ENCODE measurements at regions not wholly inside any gene's neighbourhood (a gene's known extent, or its start where the extent isn't known, plus 50 kb on each side); places are given as distances from the start of the nearest gene placed in this dataset.

DNA sequence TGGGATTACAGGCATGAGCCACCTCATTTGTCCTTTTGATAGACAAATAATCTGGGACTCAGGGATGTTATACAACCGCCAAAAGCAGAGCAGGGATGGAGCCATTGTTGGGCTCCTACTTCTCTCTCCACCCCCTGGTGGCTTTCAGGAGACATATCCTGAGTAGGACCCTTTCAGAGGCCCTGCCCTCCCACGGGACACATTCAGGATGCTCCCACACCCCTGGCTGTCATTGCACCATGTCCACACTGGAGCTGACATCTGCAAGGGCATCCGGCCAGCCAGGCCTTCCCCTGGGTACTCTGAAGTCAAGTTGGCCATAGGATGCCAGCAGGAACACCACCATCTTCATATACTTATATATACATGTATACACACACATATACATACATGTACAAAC, 181.8 kb downstream of the SYK start:
- DNase-seq (ENCODE audit: insufficient read length) (no peak), FAIRE-seq (no peak)
- TF ChIP-seq POLR2A (IDR thresholded peaks at IDR 0.05; ENCODE audit: low read depth, low read length) (no peak), POLR2AphosphoS5 (IDR thresholded peaks at IDR 0.05; ENCODE audit: low read depth, low read length) (no peak), TAF1 (IDR thresholded peaks at IDR 0.05; ENCODE audit: borderline replicate concordance, low read depth, low read length) (no peak)

DNA sequence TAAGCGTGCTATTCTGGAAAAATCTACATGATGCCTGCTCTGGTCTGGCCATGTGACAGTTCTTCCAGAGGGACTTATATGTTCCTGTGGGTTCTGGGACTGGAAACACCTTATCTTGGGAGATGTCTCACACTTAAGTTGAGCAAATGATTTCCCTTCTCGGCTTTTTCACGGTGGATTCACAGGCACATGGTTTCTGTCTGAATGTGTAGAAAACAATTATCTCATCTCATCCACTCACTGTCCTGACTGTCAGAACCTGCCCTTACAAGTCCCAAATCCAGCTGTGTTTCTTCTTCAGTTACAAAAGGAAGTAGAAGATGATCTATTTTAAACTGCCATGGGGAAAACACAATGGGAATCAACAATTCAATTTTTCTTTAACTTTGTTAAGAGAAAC, 184.0 kb downstream of the SYK start:
- TF ChIP-seq POLR2A (IDR thresholded peaks at IDR 0.05; ENCODE audit: low read depth, low read length), result no peak
- FAIRE-seq (no peak), DNase-seq (ENCODE audit: insufficient read length) (no peak)

DNA sequence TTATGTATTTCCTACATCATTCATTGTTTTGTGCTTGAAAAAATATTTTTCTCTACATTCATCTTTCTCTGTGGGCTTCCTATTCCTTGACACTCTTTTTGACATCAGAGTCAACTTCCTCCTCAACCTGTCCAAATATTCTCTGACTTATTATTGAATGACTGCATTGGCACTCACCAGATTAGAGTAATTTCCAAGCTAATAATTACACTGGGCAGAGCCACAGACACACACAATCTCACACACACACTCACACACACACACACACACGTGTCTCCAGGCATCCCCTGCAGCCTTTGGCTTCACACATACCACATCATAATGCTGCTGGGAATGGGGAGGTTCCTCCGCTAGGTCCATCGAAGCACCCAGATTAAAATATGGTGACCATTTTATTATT, 184.5 kb downstream of the SYK start:
- TF ChIP-seq POLR2A (IDR thresholded peaks at IDR 0.05; ENCODE audit: low read depth, low read length) (no peak), POLR2AphosphoS5 (IDR thresholded peaks at IDR 0.05; ENCODE audit: low read depth, low read length) (no peak), TAF1 (IDR thresholded peaks at IDR 0.05; ENCODE audit: borderline replicate concordance, low read depth, low read length) (no peak)
- FAIRE-seq, result no peak
- DNase-seq (ENCODE audit: insufficient read length), result no peak

DNA sequence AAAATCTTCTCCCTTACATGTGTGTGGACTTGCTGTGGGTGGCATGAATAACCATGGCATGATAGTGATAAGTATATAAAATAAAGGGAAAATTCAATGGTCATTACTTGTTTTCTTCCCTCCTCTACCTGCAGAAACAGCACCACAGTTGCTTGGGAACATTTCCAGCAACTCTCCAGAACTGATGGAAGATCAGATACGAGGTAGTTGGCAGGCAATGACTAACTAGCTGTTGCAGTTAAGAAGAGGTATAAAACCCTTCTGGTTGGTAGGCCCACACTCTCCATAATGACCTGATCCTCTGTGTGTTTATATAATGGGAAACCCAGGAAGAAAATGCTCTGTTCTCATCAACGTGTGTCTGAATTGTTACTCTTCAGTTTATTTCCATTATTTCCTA, 185.9 kb downstream of the SYK start:
- TF ChIP-seq TAF1 (IDR thresholded peaks at IDR 0.05; ENCODE audit: borderline replicate concordance, low read depth, low read length) (no peak), POLR2AphosphoS5 (IDR thresholded peaks at IDR 0.05; ENCODE audit: low read depth, low read length) (no peak), POLR2A (IDR thresholded peaks at IDR 0.05; ENCODE audit: low read depth, low read length) (no peak)
- DNase-seq (ENCODE audit: insufficient read length) (no peak), FAIRE-seq (no peak)

DNA sequence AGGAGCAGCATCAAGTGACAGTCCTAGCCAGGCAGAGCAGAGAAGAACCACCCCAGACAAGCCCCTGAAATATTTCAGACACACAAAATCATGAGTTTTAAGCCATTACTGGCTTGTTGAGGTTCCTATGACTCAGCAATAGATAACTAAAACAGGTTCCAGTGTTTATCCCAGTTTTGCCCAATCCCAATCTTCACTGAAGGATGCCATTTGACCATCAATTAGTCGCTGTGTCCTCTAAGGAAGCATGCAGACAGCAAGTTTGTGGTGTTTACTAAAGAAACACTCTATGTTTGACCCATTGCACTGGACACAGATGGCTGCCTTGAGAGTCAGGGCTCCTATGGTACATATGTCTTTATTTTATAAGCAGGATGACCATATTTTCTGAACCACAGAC, 186.7 kb downstream of the SYK start:
- FAIRE-seq, result no peak
- no peak for DNase-seq (ENCODE audit: insufficient read length)
- no peak for TF ChIP-seq POLR2A (IDR thresholded peaks at IDR 0.05; ENCODE audit: low read depth, low read length)
- TF ChIP-seq TAF1 (IDR thresholded peaks at IDR 0.05; ENCODE audit: borderline replicate concordance, low read depth, low read length), result no peak
- TF ChIP-seq POLR2AphosphoS5 (IDR thresholded peaks at IDR 0.05; ENCODE audit: low read depth, low read length), result no peak

DNA sequence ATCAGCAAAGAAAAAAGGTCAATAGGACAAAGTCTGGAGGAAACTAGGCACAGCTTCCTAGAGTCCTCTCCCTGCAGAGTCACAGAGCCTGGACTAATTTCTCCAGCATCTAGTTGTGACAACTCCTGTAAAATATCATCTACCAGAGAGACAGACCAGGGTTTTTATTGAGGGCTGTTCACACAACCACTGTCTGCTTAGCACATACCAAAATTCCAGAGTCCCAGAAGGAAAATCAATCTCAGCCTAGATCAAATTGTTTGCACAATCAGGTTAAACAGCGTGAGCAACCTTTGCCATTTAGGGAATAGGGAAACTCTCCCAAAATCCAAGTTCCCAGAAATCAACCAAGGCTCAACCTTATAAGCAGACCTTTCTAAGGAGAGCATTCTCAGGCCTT, 190.3 kb downstream of the SYK start:
- TF ChIP-seq POLR2A (IDR thresholded peaks at IDR 0.05; ENCODE audit: low read depth, low read length) (no peak), POLR2AphosphoS5 (IDR thresholded peaks at IDR 0.05; ENCODE audit: low read depth, low read length) (no peak), TAF1 (IDR thresholded peaks at IDR 0.05; ENCODE audit: borderline replicate concordance, low read depth, low read length) (no peak)
- no peak for DNase-seq (ENCODE audit: insufficient read length)
- FAIRE-seq, result no peak

DNA sequence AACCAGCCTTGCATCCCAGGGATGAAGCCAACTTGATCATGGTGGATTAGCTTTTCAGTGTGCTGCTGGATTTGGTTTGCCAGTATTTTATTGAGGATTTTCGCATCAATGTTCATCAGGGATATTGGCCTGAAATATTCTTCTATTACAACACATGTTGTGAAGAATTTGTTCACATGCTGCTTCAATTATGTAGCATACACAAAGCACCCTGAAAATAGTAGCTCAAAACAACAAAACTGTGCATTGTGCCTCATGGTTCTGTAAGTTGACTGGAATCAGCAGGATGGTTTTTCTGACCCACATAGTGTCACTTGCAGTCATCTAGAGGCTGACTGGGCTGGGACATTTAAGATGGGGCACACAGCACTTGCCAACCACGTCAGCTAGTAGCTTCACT, 193.9 kb downstream of the SYK start:
- TF ChIP-seq POLR2AphosphoS5 (IDR thresholded peaks at IDR 0.05; ENCODE audit: low read depth, low read length) (no peak), TAF1 (IDR thresholded peaks at IDR 0.05; ENCODE audit: borderline replicate concordance, low read depth, low read length) (no peak), POLR2A (IDR thresholded peaks at IDR 0.05; ENCODE audit: low read depth, low read length) (no peak)
- no peak for FAIRE-seq
- no peak for DNase-seq (ENCODE audit: insufficient read length)

DNA sequence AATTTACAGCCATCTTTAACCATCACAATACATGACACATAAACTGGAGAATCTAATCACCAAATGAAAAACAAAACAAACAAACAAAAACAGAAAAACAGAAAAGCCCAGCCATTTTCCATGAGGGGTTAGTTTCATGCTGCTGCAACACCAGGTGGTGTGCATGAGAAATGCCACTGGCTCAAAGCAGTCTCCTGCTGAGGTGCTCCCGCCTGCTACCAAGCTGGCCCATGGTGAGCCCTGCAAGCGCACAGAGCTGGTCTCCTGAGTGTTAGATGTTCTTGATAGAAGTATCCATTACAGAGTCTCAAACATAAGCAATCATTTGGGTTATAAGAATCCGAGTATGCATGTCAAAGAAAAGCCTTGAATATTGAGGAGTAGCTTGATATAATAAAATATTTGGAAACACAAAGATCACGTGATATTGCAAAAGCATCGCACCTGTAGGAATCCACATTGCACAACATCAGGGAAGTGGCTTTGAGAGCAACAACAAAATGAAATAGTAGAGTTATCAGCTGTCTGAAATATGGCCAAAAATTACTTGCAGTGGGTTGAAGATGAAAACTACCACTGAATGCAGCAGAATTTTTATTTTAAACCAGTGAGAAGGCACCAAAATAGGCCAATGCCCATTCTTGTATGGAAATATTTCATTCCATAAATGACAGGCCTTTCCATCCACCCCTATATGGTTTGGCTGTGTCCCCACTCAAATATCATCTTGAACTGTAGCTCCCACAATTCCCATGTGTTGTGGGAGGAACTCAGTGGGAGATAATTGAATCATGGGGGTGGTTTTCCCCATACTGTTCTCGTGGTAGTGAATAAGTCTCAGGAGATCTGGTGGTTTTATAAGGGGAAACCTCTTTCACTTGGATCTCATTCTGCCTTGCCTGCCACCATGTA, 194.8 kb downstream of the SYK start:
- FAIRE-seq, result no peak
- no peak for DNase-seq (ENCODE audit: insufficient read length)
- TF ChIP-seq TAF1 (IDR thresholded peaks at IDR 0.05; ENCODE audit: borderline replicate concordance, low read depth, low read length), result no peak
- TF ChIP-seq POLR2AphosphoS5 (IDR thresholded peaks at IDR 0.05; ENCODE audit: low read depth, low read length), result no peak
- TF ChIP-seq POLR2A (IDR thresholded peaks at IDR 0.05; ENCODE audit: low read depth, low read length), result no peak

DNA sequence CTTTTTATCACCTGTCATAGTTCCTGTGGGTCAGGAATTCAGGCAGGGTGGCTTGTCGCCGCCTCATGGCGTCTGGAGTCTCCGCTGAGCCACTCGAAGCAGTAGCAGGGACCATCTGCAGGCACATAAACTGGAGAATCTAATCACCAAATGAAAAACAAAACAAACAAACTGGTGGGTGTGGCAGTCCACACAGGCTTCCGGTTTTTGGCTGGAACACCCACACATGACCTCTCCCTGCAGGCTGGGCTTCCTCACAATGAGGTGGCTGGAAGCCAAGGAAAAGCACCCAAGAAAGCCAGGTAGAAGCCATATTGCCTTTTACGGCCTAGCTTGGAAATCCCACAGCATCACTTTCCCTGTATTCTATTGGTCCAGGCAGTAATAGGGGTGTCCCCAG, 197.0 kb downstream of the SYK start:
- TF ChIP-seq TAF1 (IDR thresholded peaks at IDR 0.05; ENCODE audit: borderline replicate concordance, low read depth, low read length) (no peak), POLR2A (IDR thresholded peaks at IDR 0.05; ENCODE audit: low read depth, low read length) (no peak), POLR2AphosphoS5 (IDR thresholded peaks at IDR 0.05; ENCODE audit: low read depth, low read length) (no peak)
- no peak for DNase-seq (ENCODE audit: insufficient read length)
- FAIRE-seq, result no peak

DNA sequence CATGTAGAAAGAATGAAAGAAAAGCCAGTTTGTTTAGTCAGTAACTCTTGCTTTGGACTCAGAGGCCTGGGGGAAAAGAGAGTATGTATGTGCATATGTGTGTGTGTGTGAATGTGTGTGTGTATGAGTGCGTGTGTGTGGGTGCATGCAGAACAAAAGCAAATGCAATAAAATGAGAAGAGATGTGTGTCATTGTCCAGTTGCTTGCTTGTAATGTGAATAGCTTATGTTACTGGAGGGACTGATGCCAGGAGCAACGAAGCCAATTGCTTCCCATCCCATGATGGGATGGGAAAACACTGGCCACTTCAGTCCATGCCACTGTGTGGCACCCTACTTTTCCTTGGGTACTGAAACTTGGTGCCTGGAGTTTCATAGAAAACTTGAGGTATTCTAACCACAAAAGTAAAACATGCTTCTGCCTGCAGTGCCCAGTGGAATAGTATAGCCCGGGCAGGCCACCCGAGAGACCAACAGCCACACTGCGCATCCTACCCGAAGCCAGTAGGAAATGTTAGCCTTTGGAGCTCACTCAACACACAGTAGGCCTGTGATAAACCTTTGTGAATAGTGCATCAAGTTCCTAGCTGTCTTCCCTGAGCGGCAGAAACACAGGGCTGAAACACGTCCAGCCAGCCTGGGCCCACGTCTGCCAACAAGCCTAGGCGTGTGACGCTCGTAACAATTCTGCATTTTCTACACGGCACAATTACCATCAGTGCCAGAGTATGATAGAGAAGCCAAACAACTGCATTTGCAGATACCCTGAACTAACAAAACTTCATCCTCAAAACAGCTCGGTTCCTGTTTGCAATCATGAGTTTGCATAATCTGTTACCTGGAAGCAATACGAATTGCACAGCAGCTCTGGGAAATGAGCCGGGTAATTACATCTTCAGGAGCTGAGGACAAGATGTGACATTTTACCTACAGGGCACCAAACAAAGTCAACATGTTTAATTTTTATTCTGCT, 198.1 kb downstream of the SYK start:
- FAIRE-seq (no peak), DNase-seq (ENCODE audit: insufficient read length) (no peak)
- no peak for TF ChIP-seq POLR2A (IDR thresholded peaks at IDR 0.05; ENCODE audit: low read depth, low read length)

DNA sequence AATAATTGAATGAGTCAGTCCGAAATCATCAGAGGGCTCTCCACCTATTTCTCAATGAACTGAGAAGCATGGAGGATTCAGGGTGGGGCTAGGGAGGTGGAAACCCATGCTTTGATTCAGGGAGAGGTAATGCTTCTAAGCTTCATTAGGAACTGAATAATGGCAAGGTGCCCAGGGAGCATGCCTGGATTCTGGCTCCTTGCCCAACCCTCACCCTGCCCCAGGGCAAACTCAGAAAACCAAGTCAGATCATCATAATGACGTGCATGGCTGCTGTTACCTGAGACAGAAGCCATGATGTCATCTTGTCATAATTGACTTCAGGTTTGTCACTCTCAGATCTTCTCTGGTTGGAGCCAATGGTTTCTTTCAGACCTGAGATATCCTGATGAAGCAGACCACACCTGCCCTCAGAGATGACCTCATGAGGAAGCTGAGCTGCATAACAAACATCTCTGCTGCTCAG, 199.6 kb downstream of the SYK start:
- no peak for FAIRE-seq
- no peak for DNase-seq (ENCODE audit: insufficient read length)

DNA sequence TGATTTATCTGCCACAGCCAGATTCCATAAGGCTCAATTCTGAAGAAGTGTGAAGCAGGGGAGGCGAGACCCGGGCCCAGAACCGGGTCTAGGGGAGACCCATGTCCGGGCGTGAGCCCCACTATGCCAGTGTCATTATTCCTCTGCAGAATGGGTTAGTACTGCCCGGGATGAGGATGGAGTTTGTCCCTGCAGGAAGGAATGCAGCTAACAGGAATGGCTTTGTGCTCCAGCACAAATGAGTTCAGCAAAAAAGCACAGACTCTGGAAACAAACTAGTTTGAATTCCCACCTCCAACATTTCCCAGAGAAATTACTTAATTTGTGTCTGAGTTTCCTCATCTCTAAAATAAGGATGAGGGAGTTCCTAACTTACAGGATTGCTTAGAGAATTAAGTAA, 202.9 kb downstream of the SYK start:
- DNase-seq (ENCODE audit: insufficient read length), result no peak
- no peak for FAIRE-seq

More for the DNA sequence above, 199.6 kb downstream of the SYK start:
- TF ChIP-seq POLR2AphosphoS5 (IDR thresholded peaks at IDR 0.05; ENCODE audit: low read depth, low read length), result no peak

More for the DNA sequence above, 202.9 kb downstream of the SYK start:
- no peak for TF ChIP-seq TAF1 (IDR thresholded peaks at IDR 0.05; ENCODE audit: borderline replicate concordance, low read depth, low read length)
- no peak for TF ChIP-seq POLR2AphosphoS5 (IDR thresholded peaks at IDR 0.05; ENCODE audit: low read depth, low read length)
- no peak for TF ChIP-seq POLR2A (IDR thresholded peaks at IDR 0.05; ENCODE audit: low read depth, low read length)
